Mesenchymal stem cell (in vitro differentiated cells and primary cell): ENCODE measurements at regions not wholly inside any gene's neighbourhood (a gene's known extent, or its start where the extent isn't known, plus 50 kb on each side); places are given as distances from the start of the nearest gene placed in this dataset.

Experiments used
- DNase-seq: peaks from one replicate; pipeline ENCODE4 v3.0.0-alpha.2; 2013
- H2AFZ ChIP-seq: one replicate; pipeline ENCODE4 v1.6.1; 2013; ENCODE audit warnings: low read depth, mild to moderate bottlenecking, control low read depth, inconsistent platforms, low read length, moderate library complexity
- H2AK5ac ChIP-seq: 2 replicates; pipeline ENCODE4 v1.6.1; 2013; ENCODE audit warnings: low read length, moderate library complexity, mild to moderate bottlenecking, inconsistent platforms; ENCODE audit not compliant: severe bottlenecking
- H2BK120ac ChIP-seq: one replicate; pipeline ENCODE4 v1.6.1; 2013; ENCODE audit warnings: low read depth, mild to moderate bottlenecking, inconsistent platforms, low read length, moderate library complexity
- H2BK12ac ChIP-seq, 2 experiments: one replicate each; pipeline ENCODE4 v1.6.1; 2013; ENCODE audit warnings: inconsistent platforms in 2 of 2, low read length in 2 of 2, mild to moderate bottlenecking in 2 of 2, moderate library complexity in 2 of 2, control low read depth in 1 of 2
- H2BK15ac ChIP-seq: one replicate; pipeline ENCODE4 v1.6.1; 2013; ENCODE audit warnings: mild to moderate bottlenecking, low read depth, inconsistent platforms; ENCODE audit not compliant: poor library complexity, severe bottlenecking
- H2BK5ac ChIP-seq: 2 replicates; pipeline ENCODE4 v1.6.1; 2013; ENCODE audit warnings: low read depth, mild to moderate bottlenecking, low read length, control low read depth, inconsistent platforms; ENCODE audit not compliant: poor library complexity, severe bottlenecking
- H3K14ac ChIP-seq, 2 experiments: one replicate each; pipeline ENCODE4 v1.6.1; 2013; ENCODE audit warnings: inconsistent platforms in 2 of 2, low read length in 2 of 2, control low read depth in 1 of 2, mild to moderate bottlenecking in 1 of 2, moderate library complexity in 1 of 2
- H3K18ac ChIP-seq, 2 experiments: one replicate each; pipeline ENCODE4 v1.6.1; 2013; ENCODE audit warnings: inconsistent platforms in 2 of 2, low read length in 2 of 2, control low read depth in 1 of 2, low read depth in 1 of 2, mild to moderate bottlenecking in 1 of 2
- H3K23ac ChIP-seq, 2 experiments: one replicate each; pipeline ENCODE4 v1.6.1; 2013; ENCODE audit warnings: inconsistent platforms in 2 of 2, low read length in 2 of 2, mild to moderate bottlenecking in 2 of 2, moderate library complexity in 2 of 2, control low read depth in 1 of 2
- H3K27ac ChIP-seq: 2 replicates; pipeline ENCODE4 v1.5.1; 2013; ENCODE audit warnings: mild to moderate bottlenecking, moderate library complexity, low read length, control low read depth, inconsistent platforms; ENCODE audit not compliant: poor library complexity, severe bottlenecking
- H3K27me3 ChIP-seq, 2 experiments: 2 replicates each; pipeline versions ENCODE4 v1.6.1 to v1.7.0; 2013; ENCODE audit warnings: low read length in 2 of 2, mild to moderate bottlenecking in 2 of 2, moderate library complexity in 2 of 2, control low read depth in 1 of 2, inconsistent platforms in 1 of 2; ENCODE audit not compliant: control insufficient read depth in 1 of 2, insufficient read depth in 1 of 2
- H3K36me3 ChIP-seq, 2 experiments: 2 replicates each; pipeline versions ENCODE4 v1.6.1 to v1.7.0; 2013; ENCODE audit warnings: low read length in 2 of 2, control low read depth in 1 of 2, inconsistent platforms in 1 of 2, low read depth in 1 of 2, mild to moderate bottlenecking in 1 of 2; ENCODE audit not compliant: insufficient read depth in 2 of 2, control insufficient read depth in 1 of 2
- H3K4ac ChIP-seq, 2 experiments: one replicate each; pipeline ENCODE4 v1.6.1; 2013; ENCODE audit warnings: inconsistent platforms in 2 of 2, low read length in 2 of 2, mild to moderate bottlenecking in 2 of 2, moderate library complexity in 2 of 2, control low read depth in 1 of 2, low read depth in 1 of 2
- H3K4me1 ChIP-seq: 2 replicates; pipeline ENCODE4 v1.6.1; 2013; ENCODE audit warnings: low read depth, low read length, control low read depth; ENCODE audit not compliant: control insufficient read depth, insufficient read depth
- H3K4me2 ChIP-seq: 2 replicates; pipeline ENCODE4 v1.6.1; 2013; ENCODE audit warnings: low read length, mild to moderate bottlenecking, inconsistent platforms; ENCODE audit not compliant: poor library complexity, severe bottlenecking
- H3K4me3 ChIP-seq, 2 experiments: 2 replicates each; pipeline versions ENCODE4 v1.5.1 to v1.7.0; 2013; ENCODE audit warnings: low read length in 2 of 2, mild to moderate bottlenecking in 2 of 2, control low read depth in 1 of 2, low read depth in 1 of 2; ENCODE audit not compliant: insufficient read depth in 1 of 2
- H3K79me1 ChIP-seq: replicated peaks from 2 replicates; pipeline ENCODE4 v1.6.1; 2013; ENCODE audit warnings: mild to moderate bottlenecking, control low read depth, low read length, inconsistent platforms; ENCODE audit not compliant: poor library complexity, severe bottlenecking
- H3K9ac ChIP-seq: 2 replicates; pipeline ENCODE4 v1.7.0; 2013; ENCODE audit warnings: mild to moderate bottlenecking, low read length, moderate library complexity
- H3K9me3 ChIP-seq: 2 replicates; pipeline ENCODE4 v1.7.0; 2013; ENCODE audit warnings: mild to moderate bottlenecking, low read length; ENCODE audit not compliant: control insufficient read depth
- H4K8ac ChIP-seq: one replicate; pipeline ENCODE4 v1.6.1; 2013; ENCODE audit warnings: inconsistent platforms, mild to moderate bottlenecking, low read length, moderate library complexity
- H4K91ac ChIP-seq: one replicate; pipeline ENCODE4 v1.6.1; 2013; ENCODE audit warnings: mild to moderate bottlenecking, low read length, inconsistent platforms
- WGBS: methylation state at CpG from one replicate; pipeline ENCODE4 v1.1.7; 2013; ENCODE audit warnings: mixed read lengths; 5-methylcytosine and 5-hydroxymethylcytosine counted together

DNA sequence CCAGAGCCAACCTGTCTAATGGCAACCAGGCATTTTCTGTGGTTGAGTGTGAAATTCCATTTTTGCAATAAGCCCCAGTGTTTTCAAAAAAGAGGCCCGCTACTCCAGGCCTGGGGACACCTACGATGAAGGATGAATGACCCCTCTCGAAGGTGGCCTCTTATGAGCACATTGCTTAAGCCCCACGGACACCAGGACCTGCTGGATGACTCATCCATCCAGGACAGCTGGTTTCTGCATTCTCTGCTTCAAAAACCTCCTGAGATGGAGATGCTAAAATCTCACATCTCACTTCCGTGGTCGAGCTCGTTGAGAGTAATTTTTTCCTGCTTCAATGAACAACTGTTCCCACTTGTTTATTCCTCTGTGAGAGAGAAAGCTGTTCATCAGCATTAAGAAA, 150.2 kb upstream of the FZD8 start:
- H2BK12ac ChIP-seq: no peak overlapping the region
- no peak overlapping the region for H3K23ac ChIP-seq
- no peak overlapping the region for H3K18ac ChIP-seq
- no peak overlapping the region for H3K9ac ChIP-seq
- H3K27me3 ChIP-seq: no peaks in the 10 kb centered on the region
- no peaks in the 10 kb centered on the region for H3K79me1 ChIP-seq
- no peak overlapping the region for H2BK120ac ChIP-seq
- no peak overlapping the region for H2AK5ac ChIP-seq
- no peaks in the 10 kb centered on the region for H3K36me3 ChIP-seq
- H3K4me3 ChIP-seq: no peak overlapping the region
- no peaks in the 10 kb centered on the region for H3K9me3 ChIP-seq
- H3K27ac ChIP-seq: no peak overlapping the region
- H3K4me2 ChIP-seq: no peak overlapping the region
- no peak overlapping the region for H2BK15ac ChIP-seq
- peak; percentile 58 for DNase-seq
- H4K8ac ChIP-seq: no peak overlapping the region
- WGBS: 8% methylated on average over 7 of the region's 7 CpGs
- H2BK5ac ChIP-seq: no peak overlapping the region
- H3K4ac ChIP-seq: no peak overlapping the region
- H2AFZ ChIP-seq: no peak overlapping the region
- peaks cover 6% of the 10 kb centered on the region for H3K4me1 ChIP-seq
- no peak overlapping the region for H4K91ac ChIP-seq
- no peak overlapping the region for H3K14ac ChIP-seq

DNA sequence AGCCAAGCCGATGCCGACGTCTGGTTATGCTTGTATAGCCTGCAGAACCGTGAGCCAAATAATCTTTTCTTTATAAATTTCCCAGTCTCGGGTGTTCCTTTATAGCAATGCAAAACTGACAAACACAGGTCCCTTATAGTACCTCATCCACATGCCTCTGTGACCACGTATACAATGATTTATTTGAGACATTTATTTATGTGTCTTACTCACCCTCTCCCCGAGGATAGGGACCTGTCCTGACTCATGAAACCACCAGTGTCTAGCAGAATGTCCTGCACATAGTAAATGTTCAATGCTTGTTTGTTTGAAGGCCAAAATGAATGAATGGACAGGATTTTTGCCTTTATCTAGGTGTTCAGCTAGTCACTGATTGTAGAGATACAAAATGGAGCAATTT, 147.9 kb upstream of the FZD8 start:
- Histone ChIP-seq H2BK12ac (no peak overlapping the region), H4K8ac (no peak overlapping the region), H3K36me3 (no peaks in the 10 kb centered on the region), H3K14ac (no peak overlapping the region), H3K9me3 (no peaks in the 10 kb centered on the region), H3K23ac (no peak overlapping the region), H4K91ac (no peak overlapping the region), H3K4me1 (peaks cover 2% of the 10 kb centered on the region), H3K4ac (peak overlapping the region in 1 of 2 experiments; percentile 48), H2AFZ (no peak overlapping the region), H3K27ac (no peak overlapping the region), H3K4me2 (no peak overlapping the region), H3K9ac (no peak overlapping the region), H3K18ac (no peak overlapping the region), H3K79me1 (no peaks in the 10 kb centered on the region), H3K27me3 (no peaks in the 10 kb centered on the region), H2BK15ac (no peak overlapping the region), H2BK120ac (no peak overlapping the region), H2BK5ac (no peak overlapping the region), H2AK5ac (no peak overlapping the region), H3K4me3 (no peak overlapping the region)
- DNase-seq: peak; percentile 74
- 34% methylated on average over 7 of the region's 7 CpGs for WGBS

DNA sequence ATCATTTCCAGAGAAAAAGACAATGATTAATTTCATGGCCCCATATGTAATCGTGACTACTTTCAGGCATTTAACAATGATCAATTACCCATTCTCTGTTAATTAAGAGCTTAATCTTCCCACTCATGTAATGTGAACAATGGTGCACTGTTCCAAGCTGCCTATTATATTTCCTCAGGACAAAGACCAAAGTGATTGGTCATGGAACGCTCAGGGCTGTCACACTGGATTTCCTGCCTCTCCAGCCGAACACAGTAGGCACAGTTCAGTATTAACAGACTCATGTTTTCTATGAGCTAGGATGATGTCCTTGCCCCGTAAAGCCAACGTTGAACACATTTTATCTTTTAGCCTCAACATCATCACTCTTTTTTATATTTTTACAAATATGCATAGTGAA, 142.7 kb upstream of the FZD8 start:
- H2BK120ac ChIP-seq: no peak overlapping the region
- no peak for DNase-seq
- no peak overlapping the region for H3K4ac ChIP-seq
- no peak overlapping the region for H3K18ac ChIP-seq
- H2AFZ ChIP-seq: no peak overlapping the region
- H3K36me3 ChIP-seq: no peaks in the 10 kb centered on the region
- H3K14ac ChIP-seq: no peak overlapping the region
- H3K27ac ChIP-seq: no peak overlapping the region
- H2BK5ac ChIP-seq: no peak overlapping the region
- no peaks in the 10 kb centered on the region for H3K79me1 ChIP-seq
- no peak overlapping the region for H3K4me3 ChIP-seq
- H2BK12ac ChIP-seq: no peak overlapping the region
- H4K91ac ChIP-seq: no peak overlapping the region
- 87% methylated on average over 3 of the region's 5 CpGs for whole genome bisulfite sequencing
- H3K4me1 ChIP-seq: peaks cover 3% of the 10 kb centered on the region
- peaks cover 0 to 6% of the 10 kb centered on the region in 2 experiments for H3K27me3 ChIP-seq
- no peak overlapping the region for H4K8ac ChIP-seq
- no peaks in the 10 kb centered on the region for H3K9me3 ChIP-seq
- H2AK5ac ChIP-seq: no peak overlapping the region
- no peak overlapping the region for H3K4me2 ChIP-seq
- no peak overlapping the region for H2BK15ac ChIP-seq
- no peak overlapping the region for H3K23ac ChIP-seq
- H3K9ac ChIP-seq: no peak overlapping the region

DNA sequence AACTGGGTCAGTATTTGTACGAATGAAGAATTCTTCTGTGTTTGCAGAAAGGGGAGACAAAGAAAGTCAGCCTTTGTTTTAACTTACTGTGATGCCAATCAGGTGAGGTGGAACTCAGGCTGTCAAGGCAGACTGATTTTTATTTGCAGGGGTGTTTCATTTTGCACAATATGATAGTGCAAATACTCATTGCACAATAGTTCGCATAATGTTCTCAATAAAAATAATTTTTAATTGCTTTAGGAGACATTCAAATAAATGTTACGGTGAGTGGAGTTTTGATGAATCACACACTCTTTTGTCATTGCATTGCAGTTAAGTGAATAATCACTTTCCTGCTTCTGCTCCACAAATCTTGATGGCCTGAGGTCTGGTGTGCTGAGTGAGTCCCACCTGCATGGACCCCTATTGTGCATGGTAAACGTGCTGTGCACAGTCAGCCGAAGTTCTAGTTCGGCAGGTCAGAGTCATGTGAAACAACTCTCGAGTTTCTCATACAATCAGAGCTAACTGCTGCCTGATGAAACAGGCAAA, 141.3 kb upstream of the FZD8 start:
- no peak overlapping the region for H2BK120ac ChIP-seq
- no peaks in the 10 kb centered on the region for H3K79me1 ChIP-seq
- H3K4me2 ChIP-seq: peak overlapping the region; percentile 7
- no peak overlapping the region for H3K4ac ChIP-seq
- no peaks in the 10 kb centered on the region for H3K36me3 ChIP-seq
- H3K27me3 ChIP-seq: peaks cover 0 to 6% of the 10 kb centered on the region in 2 experiments
- H4K91ac ChIP-seq: no peak overlapping the region
- H3K18ac ChIP-seq: peak overlapping the region in 1 of 2 experiments; percentile 34
- H2AFZ ChIP-seq: no peak overlapping the region
- no peak overlapping the region for H3K9ac ChIP-seq
- no peaks in the 10 kb centered on the region for H3K9me3 ChIP-seq
- no peak overlapping the region for H2BK12ac ChIP-seq
- H3K27ac ChIP-seq: peak overlapping the region; percentile 61
- H2BK15ac ChIP-seq: no peak overlapping the region
- DNase-seq: no peak
- no peak overlapping the region for H2AK5ac ChIP-seq
- peak overlapping the region in 1 of 2 experiments; percentile 80 for H3K14ac ChIP-seq
- no peak overlapping the region for H3K4me3 ChIP-seq
- H3K4me1 ChIP-seq: peaks cover 3% of the 10 kb centered on the region
- H3K23ac ChIP-seq: no peak overlapping the region
- WGBS: 55% methylated on average over 6 of the region's 7 CpGs
- H2BK5ac ChIP-seq: no peak overlapping the region
- H4K8ac ChIP-seq: no peak overlapping the region
